ENCODE measurements at regions not wholly inside any gene's neighbourhood (a gene's known extent, or its start where the extent isn't known, plus 50 kb on each side); places are given as distances from the start of the nearest gene placed in this dataset.

- no peak for DNase-seq (ENCODE audit: low read depth)
Measured at GRCh38 chr18:45227001-45227742, 388.1 kb upstream of the SLC14A2 start.

GRCh38 chr18:45228796-45229388 lies 386.4 kb upstream of the SLC14A2 start:
- DNase-seq (ENCODE audit: low read depth), result no peak

GRCh38 chr18:45231617-45232016 lies 383.7 kb upstream of the SLC14A2 start:
- DNase-seq (ENCODE audit: low read depth), result no peak

- no peak for DNase-seq (ENCODE audit: low read depth)
Measured at GRCh38 chr18:45232061-45232460, 383.2 kb upstream of the SLC14A2 start.

- DNase-seq (ENCODE audit: low read depth), result no peak
Measured at GRCh38 chr18:45236676-45237075, 378.6 kb upstream of the SLC14A2 start.

- DNase-seq (ENCODE audit: low read depth), result no peak
Measured at GRCh38 chr18:45237343-45238098, 377.8 kb upstream of the SLC14A2 start.

GRCh38 chr18:45241271-45241670 lies 374.0 kb upstream of the SLC14A2 start:
- DNase-seq (ENCODE audit: low read depth), result no peak

GRCh38 chr18:45241982-45242565 lies 373.2 kb upstream of the SLC14A2 start:
- DNase-seq (ENCODE audit: low read depth), result no peak

GRCh38 chr18:45243340-45244110 lies 371.8 kb upstream of the SLC14A2 start:
- DNase-seq (ENCODE audit: low read depth), result no peak

GRCh38 chr18:45245091-45245511 lies 370.2 kb upstream of the SLC14A2 start:
- no peak for DNase-seq (ENCODE audit: low read depth)

GRCh38 chr18:45248240-45248903 lies 366.9 kb upstream of the SLC14A2 start:
- no peak for DNase-seq (ENCODE audit: low read depth)

- DNase-seq (ENCODE audit: low read depth), result no peak
Measured at GRCh38 chr18:45249246-45249661, 366.0 kb upstream of the SLC14A2 start.

GRCh38 chr18:45250479-45250878 lies 364.8 kb upstream of the SLC14A2 start:
- DNase-seq (ENCODE audit: low read depth), result no peak

GRCh38 chr18:45251236-45251635 lies 364.0 kb upstream of the SLC14A2 start:
- no peak for DNase-seq (ENCODE audit: low read depth)

GRCh38 chr18:45252474-45252873 lies 362.8 kb upstream of the SLC14A2 start:
- DNase-seq (ENCODE audit: low read depth), result no peak

- DNase-seq (ENCODE audit: low read depth), result no peak
Measured at GRCh38 chr18:45253056-45253565, 362.2 kb upstream of the SLC14A2 start.

- DNase-seq (ENCODE audit: low read depth), result no peak
Measured at GRCh38 chr18:45253973-45254708, 361.1 kb upstream of the SLC14A2 start.

GRCh38 chr18:45254709-45255082 lies 360.6 kb upstream of the SLC14A2 start:
- DNase-seq (ENCODE audit: low read depth), result no peak

- no peak for DNase-seq (ENCODE audit: low read depth)
Measured at GRCh38 chr18:45255197-45255890, 359.9 kb upstream of the SLC14A2 start.

GRCh38 chr18:45260125-45260524 lies 355.2 kb upstream of the SLC14A2 start:
- DNase-seq (ENCODE audit: low read depth), result no peak
